BLaER1 treated with 17β-estradiol and CSF1 and Interleukin-3, amounts not matched to agents 10 nM and 100 nM (cell line): ENCODE measurements at regions not wholly inside any gene's neighbourhood (a gene's known extent, or its start where the extent isn't known, plus 50 kb on each side); places are given as distances from the start of the nearest gene placed in this dataset.

Source experiments
- H3K27ac ChIP-seq, 11 experiments: shearing (Covaris generic); formaldehyde crosslinking; 2 replicates each; pipeline ENCODE4 v1.8.1; 2022
- H3K27me3 ChIP-seq, 11 experiments: shearing (Covaris generic); formaldehyde crosslinking; 2 replicates each; pipeline ENCODE4 v1.8.1; 2022
- H3K36me3 ChIP-seq, 11 experiments: shearing (Covaris generic); formaldehyde crosslinking; 2 replicates each; pipeline ENCODE4 v1.8.1; 2022
- H3K4me1 ChIP-seq, 10 experiments: shearing (Covaris generic); formaldehyde crosslinking; 2 replicates each; pipeline ENCODE4 v1.8.1; 2022
- H3K4me2 ChIP-seq, 11 experiments: shearing (Covaris generic); formaldehyde crosslinking; 2 replicates each; pipeline ENCODE4 v1.8.1; 2022
- H3K4me3 ChIP-seq, 10 experiments: shearing (Covaris generic); formaldehyde crosslinking; 2 replicates each; pipeline ENCODE4 v1.8.1; 2022
- H3K9ac ChIP-seq, 11 experiments: shearing (Covaris generic); formaldehyde crosslinking; 2 replicates each; pipeline ENCODE4 v1.8.1; 2022
- H3K9me3 ChIP-seq, 11 experiments: shearing (Covaris generic); formaldehyde crosslinking; replicated peaks in 1 of 11; 2 replicates each; pipeline ENCODE4 v1.8.1; 2022
- H4K20me1 ChIP-seq, 11 experiments: shearing (Covaris generic); formaldehyde crosslinking; 2 replicates each; pipeline ENCODE4 v1.8.1; 2022
- Cebpa-rat ChIP-seq, 11 experiments: shearing (Covaris generic); IDR thresholded peaks; 2 replicates each; pipeline ENCODE4 v1.8.1; 2022

DNA sequence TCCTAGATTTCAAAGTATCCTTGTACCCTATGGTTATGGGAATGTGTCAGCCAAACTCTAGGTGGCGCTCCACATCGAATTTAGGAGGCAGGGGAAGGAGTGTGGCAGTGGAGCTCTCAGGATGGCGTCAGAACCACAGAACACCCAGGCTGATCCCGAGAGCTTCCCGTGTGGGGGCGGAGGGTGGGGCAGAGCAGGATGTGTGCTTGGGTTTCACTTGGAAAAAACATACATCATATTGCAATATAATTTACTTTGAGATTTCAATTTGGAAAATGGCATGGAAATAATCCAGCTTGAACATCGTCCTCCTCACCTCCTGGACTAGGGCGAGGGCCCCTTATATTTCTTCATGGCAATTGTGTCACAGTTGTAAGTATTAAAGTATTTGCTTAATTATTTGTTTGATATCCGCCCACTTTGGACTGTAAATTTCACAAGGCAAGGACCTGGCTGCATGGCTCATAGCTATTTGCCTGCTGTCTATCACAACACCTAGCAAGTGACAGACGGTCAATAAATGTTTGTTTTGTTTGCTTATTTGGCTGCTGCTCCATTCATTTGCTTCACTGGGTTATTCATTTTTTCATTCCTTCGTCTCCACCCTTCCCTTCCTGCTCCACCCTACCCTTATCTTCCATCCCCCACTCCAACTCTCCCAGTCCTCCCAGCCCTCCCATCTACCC lies 221.5 kb upstream of the HMGA2 start:
- Histone ChIP-seq H3K4me1 (peaks cover 0 to 13% (median 0%) of the 10 kb centered on the region in 10 experiments; a peak in 3 of 20 replicates), H3K4me2 (peak overlapping the region in 3 of 11 experiments; percentile 10 to 24 (median 10); a peak in 3 of 22 replicates), H3K4me3 (no peak overlapping the region), H3K9ac (no peak overlapping the region), H4K20me1 (no peaks in the 10 kb centered on the region), H3K27me3 (no peaks in the 10 kb centered on the region), H3K9me3 (peaks cover 0 to 5% (median 3%) of the 10 kb centered on the region in 11 experiments; a peak in 10 of 22 replicates), H3K27ac (no peak overlapping the region), H3K36me3 (no peaks in the 10 kb centered on the region)
- TF ChIP-seq Cebpa-rat (IDR thresholded peaks at IDR 0.05), result no peak

DNA sequence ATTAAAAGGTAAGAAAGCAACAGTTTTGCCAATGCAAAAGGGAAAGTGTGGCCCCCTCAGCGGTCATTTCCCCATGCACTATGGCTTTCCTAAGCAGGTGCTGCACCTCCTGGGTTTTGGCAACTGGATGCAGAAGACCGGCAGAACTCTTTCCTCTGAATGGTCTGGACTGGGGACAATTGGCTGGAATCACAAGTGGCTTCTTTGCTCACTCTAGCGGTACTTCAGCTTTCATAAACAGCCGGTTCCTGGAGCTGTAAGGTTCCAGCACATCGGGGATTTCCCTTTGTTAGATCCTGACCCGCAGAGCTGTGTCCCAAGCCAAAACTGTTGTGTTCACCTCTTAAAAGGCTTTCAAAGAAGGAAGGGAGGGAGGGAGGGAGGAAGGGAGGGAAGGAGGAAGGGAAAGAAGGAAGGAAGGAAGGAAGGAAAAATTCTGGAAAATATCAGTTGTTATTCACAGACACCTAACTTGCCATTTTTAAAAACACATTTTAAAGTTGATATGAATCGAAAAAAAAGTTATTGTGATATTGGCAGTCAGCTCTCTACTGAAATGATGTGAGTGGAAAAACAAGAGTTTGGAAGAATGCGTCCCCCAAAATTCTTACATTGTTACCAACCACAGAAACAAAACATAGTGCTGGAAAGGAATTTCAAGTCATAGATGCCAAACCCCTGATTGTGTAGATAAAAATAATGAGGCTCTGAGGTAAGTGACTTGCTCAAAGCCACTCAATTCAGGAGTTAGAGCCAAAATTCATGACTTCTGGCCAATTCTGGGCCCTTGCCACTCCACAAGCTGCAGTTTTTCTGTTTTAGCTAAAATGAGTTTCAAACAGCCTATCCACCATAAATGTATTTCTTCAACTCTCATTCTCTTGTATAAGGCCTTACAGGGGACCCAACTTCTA lies 220.6 kb upstream of the HMGA2 start:
- no peaks in the 10 kb centered on the region for H3K36me3 ChIP-seq
- peaks cover 0 to 13% (median 0%) of the 10 kb centered on the region in 10 experiments; a peak in 3 of 20 replicates for H3K4me1 ChIP-seq
- no peak overlapping the region for H3K27ac ChIP-seq
- H3K27me3 ChIP-seq, result no peaks in the 10 kb centered on the region
- no peak for TF ChIP-seq Cebpa-rat (IDR thresholded peaks at IDR 0.05)
- no peak overlapping the region for H3K4me3 ChIP-seq
- no peaks in the 10 kb centered on the region for H4K20me1 ChIP-seq
- H3K9ac ChIP-seq, result no peak overlapping the region
- H3K4me2 ChIP-seq, result 0 out of 22 replicates have a peak overlapping the region, but pooled peaks of 1 of the 11 experiments have one; percentile 30
- peaks cover 0 to 11% (median 7%) of the 10 kb centered on the region in 11 experiments; a peak in 11 of 22 replicates for H3K9me3 ChIP-seq

DNA sequence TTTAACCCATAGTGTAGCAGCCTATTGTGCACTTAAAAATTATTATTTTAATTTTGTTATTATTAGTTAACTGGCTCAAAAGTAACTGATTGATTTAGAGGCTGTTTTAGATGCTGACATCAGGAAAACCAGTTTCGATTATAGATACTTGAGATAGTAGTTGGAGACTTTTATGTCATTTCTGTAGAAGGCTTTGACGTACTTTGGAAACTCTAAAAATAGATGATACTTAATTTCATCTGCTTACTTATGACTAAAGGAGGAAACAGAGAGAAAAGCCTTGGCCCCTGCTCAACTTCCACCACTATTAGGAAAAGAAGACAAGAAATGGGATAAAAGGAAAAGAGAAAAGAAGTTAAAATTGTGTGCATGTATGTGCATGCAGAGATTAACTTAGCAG lies 219.3 kb upstream of the HMGA2 start:
- no peak overlapping the region for H3K9ac ChIP-seq
- H4K20me1 ChIP-seq, result no peaks in the 10 kb centered on the region
- no peaks in the 10 kb centered on the region for H3K27me3 ChIP-seq
- TF ChIP-seq Cebpa-rat (IDR thresholded peaks at IDR 0.05), result no peak
- H3K27ac ChIP-seq, result no peak overlapping the region
- H3K4me2 ChIP-seq, result no peak overlapping the region
- peaks cover 0 to 13% (median 0%) of the 10 kb centered on the region in 10 experiments; a peak in 3 of 20 replicates for H3K4me1 ChIP-seq
- peaks cover 0 to 18% (median 7%) of the 10 kb centered on the region in 11 experiments; a peak in 11 of 22 replicates for H3K9me3 ChIP-seq
- H3K36me3 ChIP-seq, result no peaks in the 10 kb centered on the region
- H3K4me3 ChIP-seq, result no peak overlapping the region

DNA sequence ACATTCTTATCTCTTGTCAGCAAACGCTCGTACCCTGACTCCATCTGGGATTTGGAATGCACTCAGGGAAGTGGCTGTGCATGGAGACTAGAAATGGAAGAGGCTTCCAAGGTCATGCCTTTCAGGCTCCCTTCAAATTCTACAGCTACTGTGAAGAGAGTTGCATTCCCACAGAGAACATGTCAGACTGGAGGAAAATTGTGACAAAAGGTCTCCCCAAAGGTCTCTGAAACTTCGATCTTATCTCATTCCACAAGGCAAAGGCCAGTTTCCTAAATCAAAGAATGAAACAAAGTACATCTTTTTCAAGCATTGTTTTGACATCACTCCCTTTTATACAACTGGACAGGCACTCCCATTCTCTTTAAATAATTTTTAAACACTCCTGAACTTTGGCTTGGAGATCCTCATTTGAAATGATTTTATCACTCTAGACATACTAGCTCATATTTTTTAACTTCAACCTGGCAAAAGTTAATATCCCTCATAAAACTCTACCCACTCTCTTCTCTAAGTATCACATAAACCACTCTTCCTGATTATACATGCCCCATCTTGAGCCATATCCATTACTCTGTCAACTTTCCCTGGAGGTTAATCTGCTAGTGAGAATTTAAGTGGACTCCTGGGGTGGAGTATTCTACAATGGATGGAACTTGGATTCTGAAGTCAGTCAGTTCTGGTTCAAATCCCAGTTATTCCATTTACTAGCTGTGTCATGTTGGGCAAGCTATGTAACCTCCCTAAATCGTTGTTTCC lies 218.1 kb upstream of the HMGA2 start:
- Histone ChIP-seq H3K27ac (no peak overlapping the region), H3K36me3 (no peaks in the 10 kb centered on the region)

DNA sequence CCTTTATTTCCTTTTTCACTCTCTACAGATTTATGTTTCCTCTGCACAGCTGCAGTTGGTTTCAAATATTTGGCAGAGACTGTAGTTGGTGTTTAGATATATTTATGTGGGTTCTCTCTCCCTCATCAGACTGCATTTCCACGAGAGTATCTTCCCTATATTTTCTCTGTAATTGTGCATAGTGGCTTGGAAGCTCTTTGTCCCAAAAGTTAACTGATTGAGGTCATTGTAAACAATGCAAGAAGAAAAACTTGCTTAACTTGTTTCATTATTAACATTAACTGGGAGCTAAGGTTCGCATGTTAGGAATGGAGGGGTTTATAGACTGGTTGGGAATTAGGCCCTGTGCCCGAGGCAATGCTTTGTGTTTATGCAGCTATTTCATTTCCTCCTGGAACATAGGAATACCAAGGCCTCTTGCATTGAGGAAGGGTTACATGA lies 216.9 kb upstream of the HMGA2 start:
- no peak overlapping the region for H3K4me3 ChIP-seq
- no peaks in the 10 kb centered on the region for H3K36me3 ChIP-seq
- H3K27ac ChIP-seq, result no peak overlapping the region
- H3K27me3 ChIP-seq, result no peaks in the 10 kb centered on the region
- H3K4me2 ChIP-seq, result no peak overlapping the region
- peaks cover 0 to 18% (median 7%) of the 10 kb centered on the region in 11 experiments; a peak in 11 of 22 replicates for H3K9me3 ChIP-seq
- no peaks in the 10 kb centered on the region for H4K20me1 ChIP-seq
- H3K4me1 ChIP-seq, result peaks cover 0 to 6% (median 0%) of the 10 kb centered on the region in 10 experiments; a peak in 3 of 20 replicates
- no peak for TF ChIP-seq Cebpa-rat (IDR thresholded peaks at IDR 0.05)
- H3K9ac ChIP-seq, result no peak overlapping the region

More for the DNA sequence above, 218.1 kb upstream of the HMGA2 start:
- TF ChIP-seq Cebpa-rat (IDR thresholded peaks at IDR 0.05), result no peak
- peaks cover 0 to 18% (median 7%) of the 10 kb centered on the region in 11 experiments; a peak in 11 of 22 replicates for H3K9me3 ChIP-seq
- H3K4me2 ChIP-seq, result no peak overlapping the region
- H3K4me1 ChIP-seq, result peaks cover 0 to 13% (median 0%) of the 10 kb centered on the region in 10 experiments; a peak in 3 of 20 replicates
- no peaks in the 10 kb centered on the region for H3K27me3 ChIP-seq
- no peak overlapping the region for H3K4me3 ChIP-seq
- no peaks in the 10 kb centered on the region for H4K20me1 ChIP-seq
- H3K9ac ChIP-seq, result no peak overlapping the region

DNA sequence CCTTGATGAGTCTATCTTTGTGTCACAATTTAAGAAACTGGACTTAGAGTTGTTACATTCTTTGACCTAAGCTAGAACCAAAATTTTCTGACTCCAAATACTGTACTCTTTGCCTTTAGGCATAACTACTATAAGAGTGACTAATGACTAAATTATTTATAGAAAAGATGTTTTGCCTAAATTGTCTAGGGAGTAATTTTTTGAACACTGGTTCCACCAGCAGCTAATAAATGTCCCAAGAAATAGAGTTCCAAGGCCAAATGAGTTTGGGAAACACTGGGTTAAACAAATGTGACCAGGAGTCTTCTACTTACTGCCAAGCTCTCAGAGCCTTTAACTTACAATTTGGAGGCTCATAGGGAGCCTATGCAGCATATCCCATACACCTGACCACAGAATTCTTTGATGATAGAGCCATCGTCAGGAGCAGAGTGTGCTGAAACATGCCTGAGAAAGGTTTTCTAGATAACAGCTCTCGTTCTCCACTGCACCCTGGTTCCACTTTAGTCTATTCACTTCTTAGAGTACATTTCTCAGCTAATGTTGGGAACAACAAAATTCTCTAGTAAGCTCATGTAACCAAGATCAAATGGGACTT lies 215.9 kb upstream of the HMGA2 start:
- no peak for TF ChIP-seq Cebpa-rat (IDR thresholded peaks at IDR 0.05)
- H3K27me3 ChIP-seq, result no peaks in the 10 kb centered on the region
- no peak overlapping the region for H3K9ac ChIP-seq
- H3K4me2 ChIP-seq, result no peak overlapping the region
- no peaks in the 10 kb centered on the region for H3K36me3 ChIP-seq
- no peak overlapping the region for H3K27ac ChIP-seq
- H3K9me3 ChIP-seq, result peaks cover 0 to 18% (median 7%) of the 10 kb centered on the region in 11 experiments; a peak in 11 of 22 replicates
- no peaks in the 10 kb centered on the region for H4K20me1 ChIP-seq
- H3K4me3 ChIP-seq, result no peak overlapping the region
- H3K4me1 ChIP-seq, result no peaks in the 10 kb centered on the region; a peak in 1 of 20 replicates

DNA sequence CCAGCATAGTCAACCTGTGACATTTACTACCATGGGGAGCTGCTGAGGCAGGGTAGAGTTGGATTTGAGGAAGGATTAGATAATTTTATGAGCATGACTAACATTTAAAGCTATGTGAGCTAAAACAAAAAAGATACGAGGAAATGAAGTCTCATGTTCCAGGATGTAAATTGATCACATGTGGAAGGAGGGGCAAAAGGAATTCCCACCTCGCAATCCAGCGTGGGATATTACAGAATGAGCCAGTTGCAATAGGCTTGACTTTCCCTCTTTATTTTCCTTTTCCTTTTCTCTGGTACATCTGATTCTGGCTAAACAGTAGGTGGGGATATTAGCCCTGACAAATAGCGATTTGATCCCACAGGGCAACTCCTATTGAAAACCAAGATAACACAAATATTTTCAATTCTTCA lies 214.9 kb upstream of the HMGA2 start:
- H3K4me3 ChIP-seq, result no peak overlapping the region
- H3K27me3 ChIP-seq, result no peaks in the 10 kb centered on the region
- peaks cover 0 to 4% (median 0%) of the 10 kb centered on the region in 10 experiments; a peak in 1 of 20 replicates for H3K4me1 ChIP-seq
- H3K9ac ChIP-seq, result no peak overlapping the region
- H3K36me3 ChIP-seq, result no peaks in the 10 kb centered on the region
- peaks cover 0 to 18% (median 7%) of the 10 kb centered on the region in 11 experiments; a peak in 13 of 22 replicates for H3K9me3 ChIP-seq
- no peak for TF ChIP-seq Cebpa-rat (IDR thresholded peaks at IDR 0.05)
- no peak overlapping the region for H3K27ac ChIP-seq
- no peak overlapping the region for H3K4me2 ChIP-seq
- no peaks in the 10 kb centered on the region for H4K20me1 ChIP-seq

DNA sequence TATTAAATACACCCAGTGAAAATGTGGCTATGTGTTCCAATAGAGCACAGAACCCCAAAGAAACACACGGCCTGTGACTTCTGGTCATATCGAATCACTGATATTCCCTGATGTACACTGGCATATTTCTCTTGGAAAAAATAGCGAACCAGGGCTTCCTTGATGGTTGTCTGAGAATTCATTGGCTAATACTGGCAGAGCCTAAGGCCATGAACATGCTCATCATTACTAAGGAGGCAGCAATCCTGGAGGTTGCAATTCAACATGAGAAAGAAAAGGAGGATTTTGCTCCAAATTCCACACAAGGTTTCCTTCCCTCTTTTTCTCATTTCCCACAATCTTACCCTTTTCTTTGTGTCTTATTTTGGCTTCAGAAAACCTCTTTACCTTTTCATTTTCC lies 212.9 kb upstream of the HMGA2 start:
- Histone ChIP-seq H4K20me1 (no peaks in the 10 kb centered on the region), H3K4me1 (peaks cover 0 to 7% (median 0%) of the 10 kb centered on the region in 10 experiments; a peak in 1 of 20 replicates), H3K36me3 (no peaks in the 10 kb centered on the region), H3K4me2 (no peak overlapping the region), H3K9me3 (peaks cover 0 to 24% (median 7%) of the 10 kb centered on the region in 11 experiments; a peak in 13 of 22 replicates), H3K27ac (no peak overlapping the region), H3K27me3 (no peaks in the 10 kb centered on the region), H3K4me3 (no peak overlapping the region), H3K9ac (no peak overlapping the region)
- no peak for TF ChIP-seq Cebpa-rat (IDR thresholded peaks at IDR 0.05)
